Sigmoid colon (tissue), 6 donors: ENCODE measurements at regions not wholly inside any gene's neighbourhood (a gene's known extent, or its start where the extent isn't known, plus 50 kb on each side); places are given as distances from the start of the nearest gene placed in this dataset.
A peak's percentile ranks its signal among the peaks of the same experiment; 100 is the strongest.

ENCODE experiments used
- DNase-seq: peaks from one replicate; pipeline ENCODE4 v3.0.0-alpha.2; 2019
- H3K27ac ChIP-seq, 4 donors: fragments of 200-600 bp; sonication (generic); one replicate each; pipeline ENCODE4 v1.5.1; 2016 to 2019; ENCODE audit warnings: mild to moderate bottlenecking in 1 of 4
- H3K27me3 ChIP-seq, 3 donors: fragments of 200-600 bp; sonication (generic); one replicate each; pipeline ENCODE4 v1.5.1; 2019; ENCODE audit warnings: mild to moderate bottlenecking in 1 of 3
- H3K36me3 ChIP-seq, 4 donors: fragments of 200-600 bp; sonication (generic); one replicate each; pipeline ENCODE4 v1.5.1; 2016 to 2019
- H3K4me1 ChIP-seq, 4 donors: fragments of 200-600 bp; sonication (generic); one replicate each; pipeline ENCODE4 v1.5.1; 2017 to 2019
- H3K4me3 ChIP-seq, 4 donors: fragments of 200-600 bp; sonication (generic); one replicate each; pipeline ENCODE4 v1.5.1; 2017 to 2019; ENCODE audit warnings: mild to moderate bottlenecking in 2 of 4, moderate library complexity in 1 of 4
- H3K9me3 ChIP-seq, 4 donors: fragments of 200-600 bp in 3 of 4; sonication (generic) in 3 of 4; one replicate each; pipeline versions ENCODE4 v1.5.1 to v1.6.1; 2013 to 2019
- EP300 ChIP-seq, 4 donors: sonication (generic); formaldehyde crosslinking; IDR thresholded peaks; one replicate each; pipeline ENCODE4 v1.6.1; 2017; ENCODE audit warnings: antibody characterized with exemption in 4 of 4
- POLR2A ChIP-seq, 2 donors: fragments of 450-650 bp; IDR thresholded peaks; one replicate each; pipeline ENCODE4 v1.6.1; 2016; ENCODE audit warnings: antibody characterized with exemption in 2 of 2, mild to moderate bottlenecking in 2 of 2, moderate library complexity in 2 of 2
- POLR2AphosphoS5 ChIP-seq, 4 donors: sonication (generic); formaldehyde crosslinking; IDR thresholded peaks; one replicate each; pipeline ENCODE4 v1.6.1; 2017; ENCODE audit warnings: antibody characterized with exemption in 4 of 4
- WGBS, 2 donors: extraction: QIAGEN DNeasy Blood & Tissue Kit; methylation state at CpG; one replicate each; pipeline ENCODE4 v1.1.7; 2013; 5-methylcytosine and 5-hydroxymethylcytosine counted together
- intact Hi-C: fragments of 100-400 bp; cut with DNase I; formaldehyde crosslinking; loops from one replicate; pipeline ENCODE4 v1.15.1; 2023
- TF ChIP-seq, protein P1 (sequence below), 4 experiments: fragments of 450-650 bp in 3 of 4; fragments of 200-600 bp in 1 of 4; IDR thresholded peaks; one replicate each; pipeline ENCODE4 v1.5.1; 2016 to 2019; ENCODE audit warnings: antibody characterized with exemption in 4 of 4, mild to moderate bottlenecking in 3 of 4, moderate library complexity in 2 of 4
- donor health status: healthy with polysubstance abuse.
- donor health status: healthy.

DNA sequence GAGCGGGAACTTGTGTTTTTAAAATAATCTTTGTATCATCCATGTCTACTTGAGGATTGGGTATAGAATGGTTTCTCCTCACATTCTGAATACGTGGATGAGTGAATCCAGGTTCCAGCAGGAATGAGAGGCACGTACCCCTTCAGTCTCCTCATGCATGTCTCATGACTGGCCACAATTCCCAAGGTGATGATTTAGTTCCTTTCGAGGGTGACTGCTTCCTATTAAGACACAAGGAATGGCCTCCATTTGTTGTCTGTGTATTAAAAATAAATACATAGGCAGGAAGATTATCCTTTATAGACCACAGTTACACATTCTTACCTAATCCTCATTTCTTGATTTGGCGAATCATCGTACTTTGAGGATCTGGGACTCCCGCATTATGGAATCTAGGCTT lies 217.0 kb upstream of the LRIG1 start:
- WGBS, 2 donors = 92 to 96% methylated on average over 7 of the region's 7 CpGs
- TF ChIP-seq POLR2A (IDR thresholded peaks at IDR 0.05) = no peak
- no peak for TF ChIP-seq POLR2AphosphoS5 (IDR thresholded peaks at IDR 0.05)
- no peak for TF ChIP-seq EP300 (IDR thresholded peaks at IDR 0.05)
- TF ChIP-seq, protein P1, sequence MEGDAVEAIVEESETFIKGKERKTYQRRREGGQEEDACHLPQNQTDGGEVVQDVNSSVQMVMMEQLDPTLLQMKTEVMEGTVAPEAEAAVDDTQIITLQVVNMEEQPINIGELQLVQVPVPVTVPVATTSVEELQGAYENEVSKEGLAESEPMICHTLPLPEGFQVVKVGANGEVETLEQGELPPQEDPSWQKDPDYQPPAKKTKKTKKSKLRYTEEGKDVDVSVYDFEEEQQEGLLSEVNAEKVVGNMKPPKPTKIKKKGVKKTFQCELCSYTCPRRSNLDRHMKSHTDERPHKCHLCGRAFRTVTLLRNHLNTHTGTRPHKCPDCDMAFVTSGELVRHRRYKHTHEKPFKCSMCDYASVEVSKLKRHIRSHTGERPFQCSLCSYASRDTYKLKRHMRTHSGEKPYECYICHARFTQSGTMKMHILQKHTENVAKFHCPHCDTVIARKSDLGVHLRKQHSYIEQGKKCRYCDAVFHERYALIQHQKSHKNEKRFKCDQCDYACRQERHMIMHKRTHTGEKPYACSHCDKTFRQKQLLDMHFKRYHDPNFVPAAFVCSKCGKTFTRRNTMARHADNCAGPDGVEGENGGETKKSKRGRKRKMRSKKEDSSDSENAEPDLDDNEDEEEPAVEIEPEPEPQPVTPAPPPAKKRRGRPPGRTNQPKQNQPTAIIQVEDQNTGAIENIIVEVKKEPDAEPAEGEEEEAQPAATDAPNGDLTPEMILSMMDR (IDR thresholded peaks at IDR 0.05) = no peak
- Histone ChIP-seq H3K27me3 (no peaks in the 10 kb centered on the region), H3K27ac (no peak overlapping the region), H3K36me3 (no peaks in the 10 kb centered on the region), H3K9me3 (no peaks in the 10 kb centered on the region), H3K4me3 (no peak overlapping the region), H3K4me1 (peaks cover 0 to 24% (median 12%) of the 10 kb centered on the region in 4 donors)
- intact Hi-C loops = no loop called here
- DNase-seq = no peak

DNA sequence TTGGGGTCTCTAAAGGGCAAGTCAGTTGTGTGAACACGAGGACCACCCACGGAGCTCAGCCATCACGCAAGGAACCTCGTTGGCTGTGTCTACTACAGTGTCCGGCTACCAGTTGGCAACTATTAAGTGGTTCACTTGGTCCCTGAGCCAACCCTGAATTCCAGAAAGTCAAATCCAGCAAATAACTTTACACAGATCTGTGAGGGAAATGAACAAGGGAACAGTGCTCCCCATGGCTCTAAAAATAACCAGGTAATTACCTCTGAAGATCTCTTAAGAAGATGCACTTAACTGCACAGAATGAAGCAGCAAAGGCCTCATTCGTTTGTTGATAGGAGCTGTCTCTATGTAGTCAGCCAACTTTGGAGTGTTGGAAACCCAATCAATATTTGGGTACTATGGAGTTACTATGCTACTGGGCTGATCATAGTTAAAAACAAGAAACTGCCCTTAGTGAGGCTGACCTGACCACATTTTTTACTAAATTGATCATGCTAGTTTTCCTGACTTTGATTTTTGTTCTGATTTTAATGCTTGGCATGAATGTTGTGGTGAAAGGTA lies 219.1 kb upstream of the LRIG1 start:
- intact Hi-C loops = no loop called here
- WGBS, 2 donors = 86 to 90% methylated on average over 6 of the region's 6 CpGs
- TF ChIP-seq, protein P1 (IDR thresholded peaks at IDR 0.05) = no peak
- TF ChIP-seq POLR2AphosphoS5 (IDR thresholded peaks at IDR 0.05) (no peak), EP300 (IDR thresholded peaks at IDR 0.05) (no peak), POLR2A (IDR thresholded peaks at IDR 0.05) (no peak)

DNA sequence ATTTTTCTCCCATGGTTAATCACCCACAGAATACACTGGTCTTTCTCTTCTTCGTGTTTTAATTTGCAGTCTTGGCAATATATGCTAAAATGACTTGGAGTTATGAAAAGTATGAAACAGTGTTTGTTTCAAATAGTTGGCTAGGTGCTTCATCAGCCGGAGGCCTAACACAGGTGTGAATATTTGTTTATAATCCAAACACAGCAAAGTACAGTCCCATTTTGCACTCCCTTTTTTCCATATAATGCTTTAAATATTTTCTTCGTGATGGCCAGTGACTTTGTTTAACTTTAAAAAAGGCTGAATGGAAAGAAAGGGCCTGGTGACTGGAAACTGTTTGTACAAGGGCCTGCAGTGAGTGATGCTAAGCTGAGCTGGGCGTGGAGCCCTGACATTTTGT lies 219.7 kb upstream of the LRIG1 start:
- WGBS, 2 donors = 84 to 86% methylated on average over 4 of the region's 4 CpGs

More for the DNA sequence above, 219.1 kb upstream of the LRIG1 start:
- no peak for DNase-seq
- H3K27ac ChIP-seq = peak overlapping the region; percentile 13 to 62 (median 50)
- no peaks in the 10 kb centered on the region for H3K27me3 ChIP-seq
- H3K36me3 ChIP-seq = no peaks in the 10 kb centered on the region
- H3K4me3 ChIP-seq = no peak overlapping the region
- H3K9me3 ChIP-seq = no peaks in the 10 kb centered on the region
- peaks cover 0 to 28% (median 12%) of the 10 kb centered on the region in 4 donors for H3K4me1 ChIP-seq

DNA sequence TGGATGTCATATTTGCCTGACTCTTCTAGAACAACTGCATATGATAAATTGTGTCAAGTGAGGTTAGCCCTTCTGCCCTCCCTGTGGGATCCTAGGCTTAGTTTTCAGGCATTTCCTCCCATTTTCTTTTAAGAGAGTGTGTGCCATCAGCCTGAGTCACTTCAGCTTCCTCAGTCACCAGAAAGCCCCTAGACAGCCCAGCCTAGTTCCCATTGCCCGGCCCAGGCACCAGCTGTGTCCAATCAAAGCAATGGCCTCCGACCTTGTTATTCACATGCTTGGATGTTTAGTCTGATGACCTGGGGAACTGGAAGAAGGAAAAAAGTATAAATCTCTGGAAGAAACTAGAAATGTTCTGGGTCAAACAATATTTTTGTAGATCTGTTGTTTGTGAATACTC lies 221.9 kb upstream of the LRIG1 start:
- Histone ChIP-seq H3K36me3 (no peaks in the 10 kb centered on the region), H3K4me3 (no peak overlapping the region), H3K27ac (peak overlapping the region in 2 of 4 donors; percentile 24 to 49), H3K9me3 (no peaks in the 10 kb centered on the region), H3K27me3 (no peaks in the 10 kb centered on the region), H3K4me1 (peaks cover 0 to 28% (median 12%) of the 10 kb centered on the region in 4 donors)
- WGBS, 2 donors = 71 to 86% methylated on average over 2 of the region's 2 CpGs
- peak; percentile 88 for DNase-seq
- intact Hi-C loops = no loop called here
- TF ChIP-seq, protein P1 (IDR thresholded peaks at IDR 0.05) = no peak
- no peak for TF ChIP-seq POLR2A (IDR thresholded peaks at IDR 0.05)
- TF ChIP-seq EP300 (IDR thresholded peaks at IDR 0.05) = no peak
- TF ChIP-seq POLR2AphosphoS5 (IDR thresholded peaks at IDR 0.05) = peak in 3 of 4 donors; percentile 36 to 64 (median 61)

More for the DNA sequence above, 219.7 kb upstream of the LRIG1 start:
- no peak for DNase-seq
- H3K9me3 ChIP-seq = no peaks in the 10 kb centered on the region
- H3K4me3 ChIP-seq = no peak overlapping the region
- no peaks in the 10 kb centered on the region for H3K36me3 ChIP-seq
- peaks cover 0 to 28% (median 12%) of the 10 kb centered on the region in 4 donors for H3K4me1 ChIP-seq
- H3K27ac ChIP-seq = peak overlapping the region; percentile 33 to 62 (median 50)
- intact Hi-C loops = no loop called here
- no peaks in the 10 kb centered on the region for H3K27me3 ChIP-seq
- no peak for TF ChIP-seq POLR2A (IDR thresholded peaks at IDR 0.05)
- TF ChIP-seq POLR2AphosphoS5 (IDR thresholded peaks at IDR 0.05) = no peak
- TF ChIP-seq, protein P1 (IDR thresholded peaks at IDR 0.05) = no peak
- no peak for TF ChIP-seq EP300 (IDR thresholded peaks at IDR 0.05)

DNA sequence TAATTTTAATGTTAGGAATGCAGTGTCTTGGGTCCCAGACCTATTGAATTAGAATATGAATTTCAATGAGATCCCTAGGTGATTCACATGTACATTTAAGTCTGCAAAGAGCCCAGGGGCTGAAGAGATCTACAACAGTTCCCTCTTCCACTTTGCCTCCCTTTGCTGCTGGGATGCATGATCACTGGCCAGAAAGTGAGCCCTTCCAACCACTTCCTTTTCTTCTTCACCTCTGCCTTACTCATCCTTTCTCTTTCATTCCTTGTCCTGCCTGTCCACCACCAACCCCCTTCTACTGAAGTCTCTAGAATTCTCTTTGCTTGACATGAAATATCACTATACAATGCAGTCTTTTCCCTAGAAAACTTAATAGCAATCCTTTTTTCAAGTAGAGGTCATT lies 222.4 kb upstream of the LRIG1 start:
- H3K27me3 ChIP-seq = no peaks in the 10 kb centered on the region
- no peaks in the 10 kb centered on the region for H3K36me3 ChIP-seq
- H3K27ac ChIP-seq = peak overlapping the region in 3 of 4 donors; percentile 30 to 35 (median 30)
- H3K4me3 ChIP-seq = no peak overlapping the region
- peaks cover 0 to 28% (median 12%) of the 10 kb centered on the region in 4 donors for H3K4me1 ChIP-seq
- intact Hi-C loops = no loop called here
- H3K9me3 ChIP-seq = no peaks in the 10 kb centered on the region
- TF ChIP-seq, protein P1 (IDR thresholded peaks at IDR 0.05) = no peak
- TF ChIP-seq EP300 (IDR thresholded peaks at IDR 0.05) (no peak), POLR2AphosphoS5 (IDR thresholded peaks at IDR 0.05) (no peak), POLR2A (IDR thresholded peaks at IDR 0.05) (no peak)
- no peak for DNase-seq
